Stimulated activated CD4-positive, alpha-beta T cell treated with anti-CD3 and anti-CD28 coated beads, Interleukin-2, amount 100 ng/mL, for 24 hours (primary cell): ENCODE measurements at regions not wholly inside any gene's neighbourhood (a gene's known extent, or its start where the extent isn't known, plus 50 kb on each side); places are given as distances from the start of the nearest gene placed in this dataset.

Experiments used
- DNase-seq, 2 donors: peaks; one replicate each; pipeline ENCODE4 v3.0.0-alpha.2; 2020

- DNase-seq, result no peak
Observed at GRCh38 chr4:82071951-82072350, 301.8 kb downstream of the HNRNPD start.

GRCh38 chr4:82069883-82070638 lies 303.7 kb downstream of the HNRNPD start:
- no peak for DNase-seq

- no peak for DNase-seq
Observed at GRCh38 chr4:82063017-82063416, 310.8 kb downstream of the HNRNPD start.

- no peak for DNase-seq
Observed at GRCh38 chr4:82057990-82058544, 315.7 kb downstream of the HNRNPD start.

GRCh38 chr4:82055156-82055555 lies 318.6 kb downstream of the HNRNPD start:
- no peak for DNase-seq

- DNase-seq, result no peak
Observed at GRCh38 chr4:82053396-82053795, 320.4 kb downstream of the HNRNPD start.

GRCh38 chr4:82050796-82051195 lies 323.0 kb downstream of the HNRNPD start:
- DNase-seq, result no peak

GRCh38 chr4:82049294-82049693 lies 324.5 kb downstream of the HNRNPD start:
- no peak for DNase-seq

- DNase-seq, result no peak
Observed at GRCh38 chr4:82047731-82048130, 326.1 kb downstream of the HNRNPD start.

- DNase-seq, result no peak
Observed at GRCh38 chr4:82046796-82047195, 327.0 kb downstream of the HNRNPD start.

- no peak for DNase-seq
Observed at GRCh38 chr4:82045267-82045666, 328.5 kb downstream of the HNRNPD start.

GRCh38 chr4:82044141-82044993 lies 329.4 kb downstream of the HNRNPD start:
- DNase-seq, result peak in 1 of 2 donors; percentile 32

GRCh38 chr4:82043809-82044137 lies 330.0 kb downstream of the HNRNPD start:
- no peak for DNase-seq

GRCh38 chr4:82043081-82043808 lies 330.5 kb downstream of the HNRNPD start:
- no peak for DNase-seq

- DNase-seq, result no peak
Observed at GRCh38 chr4:82042042-82042441, 331.7 kb downstream of the HNRNPD start.

- DNase-seq, result no peak
Observed at GRCh38 chr4:82038936-82039335, 334.9 kb downstream of the HNRNPD start.

GRCh38 chr4:82036181-82036580 lies 337.6 kb downstream of the HNRNPD start:
- no peak for DNase-seq

- no peak for DNase-seq
Observed at GRCh38 chr4:82034878-82035277, 338.9 kb downstream of the HNRNPD start.

GRCh38 chr4:82033862-82034261 lies 339.9 kb downstream of the HNRNPD start:
- DNase-seq, result no peak

- no peak for DNase-seq
Observed at GRCh38 chr4:82031376-82031927, 342.3 kb downstream of the HNRNPD start.

GRCh38 chr4:82017680-82018079 lies 356.1 kb downstream of the HNRNPD start:
- no peak for DNase-seq

GRCh38 chr4:82005158-82005557 lies 368.6 kb downstream of the HNRNPD start:
- no peak for DNase-seq

GRCh38 chr4:81997313-81997712 lies 376.5 kb downstream of the HNRNPD start:
- DNase-seq, result no peak
